GM18498 (cell line): ENCODE measurements at regions not wholly inside any gene's neighbourhood (a gene's known extent, or its start where the extent isn't known, plus 50 kb on each side); places are given as distances from the start of the nearest gene placed in this dataset.

ENCODE experiments used
- ATAC-seq: cut with Tn5 transposase; IDR thresholded peaks from one replicate; pipeline ENCODE4 v1.9.1; 2021; ENCODE audit warnings: mild to moderate bottlenecking, moderate library complexity; ENCODE audit not compliant: unreplicated experiment

- ATAC-seq, result no peak
These were observed 148.6 kb downstream of the SYF2 start for GRCh38 chr1:25083481-25084345.

- no peak for ATAC-seq
These were observed 149.3 kb downstream of the SYF2 start for GRCh38 chr1:25082995-25083394.

GRCh38 chr1:25082216-25082899, 149.9 kb downstream of the SYF2 start:
- no peak for ATAC-seq

- ATAC-seq, result no peak
These were observed 150.8 kb downstream of the SYF2 start for GRCh38 chr1:25081496-25081895.

GRCh38 chr1:25080294-25081209, 150.5 kb upstream of the RUNX3 start:
- no peak for ATAC-seq

GRCh38 chr1:25079048-25079447, 149.0 kb upstream of the RUNX3 start:
- ATAC-seq, result no peak

- ATAC-seq, result no peak
These were observed 144.5 kb upstream of the RUNX3 start for GRCh38 chr1:25074351-25075227.

- ATAC-seq, result no peak
These were observed 143.7 kb upstream of the RUNX3 start for GRCh38 chr1:25073640-25074270.

- ATAC-seq, result no peak
These were observed 142.4 kb upstream of the RUNX3 start for GRCh38 chr1:25072461-25072860.

GRCh38 chr1:25068829-25069228, 138.8 kb upstream of the RUNX3 start:
- ATAC-seq, result no peak

GRCh38 chr1:25068316-25068715, 138.2 kb upstream of the RUNX3 start:
- ATAC-seq, result no peak

- ATAC-seq, result no peak
These were observed 137.6 kb upstream of the RUNX3 start for GRCh38 chr1:25067518-25068251.

GRCh38 chr1:25066731-25067517, 136.8 kb upstream of the RUNX3 start:
- ATAC-seq, result no peak

- ATAC-seq, result no peak
These were observed 136.2 kb upstream of the RUNX3 start for GRCh38 chr1:25066256-25066655.

- no peak for ATAC-seq
These were observed 135.7 kb upstream of the RUNX3 start for GRCh38 chr1:25065795-25066238.

- ATAC-seq, result no peak
These were observed 135.2 kb upstream of the RUNX3 start for GRCh38 chr1:25065321-25065721.

GRCh38 chr1:25064465-25065240, 134.6 kb upstream of the RUNX3 start:
- ATAC-seq, result no peak
